ENCODE measurements at regions not wholly inside any gene's neighbourhood (a gene's known extent, or its start where the extent isn't known, plus 50 kb on each side); places are given as distances from the start of the nearest gene placed in this dataset.
"Not testable (repeated sequence)": the region's sequence is repeated elsewhere in the genome, so short reads cannot be mapped to it uniquely, and the experiment has no call there.

- H3K27ac ChIP-seq; intact Hi-C loops (cut with DNase I); H3K9me3 ChIP-seq: not testable (repeated sequence)
Measured at GRCh38 chr9:38807919-38808459, 88.1 kb upstream of the FAM240B start.

GRCh38 chr9:38771593-38771992 is 51.7 kb upstream of the FAM240B start:
- Histone ChIP-seq H3K36me3 (no peaks in the 10 kb centered on the region), H3K4me3 (no peak overlapping the region), H3K4me1 (no peaks in the 10 kb centered on the region), H3K27ac (no peak overlapping the region), H3K9me3 (no peaks in the 10 kb centered on the region), H3K27me3 (no peaks in the 10 kb centered on the region)
- TF ChIP-seq POLR2A (IDR thresholded peaks at IDR 0.05) (no peak), CTCF (IDR thresholded peaks at IDR 0.05) (no peak), POLR2AphosphoS5 (IDR thresholded peaks at IDR 0.05; ENCODE audit: insufficient read depth in 1 of 2, low read depth in 1 of 2) (no peak)
- intact Hi-C loops (cut with DNase I) = no loop called here
- no peak for DNase-seq (ENCODE audit: extremely low spot score in 2 of 2)

More at GRCh38 chr9:38807919-38808459, 88.1 kb upstream of the FAM240B start:
- not testable (repeated sequence) for H3K4me1 ChIP-seq; DNase-seq (ENCODE audit: extremely low spot score in 2 of 2); H3K36me3 ChIP-seq; H3K27me3 ChIP-seq; H3K4me3 ChIP-seq

Measured in vagina (tissue), 2 donors.